Astrocyte (in vitro differentiated cells and primary cell): ENCODE measurements at regions not wholly inside any gene's neighbourhood (a gene's known extent, or its start where the extent isn't known, plus 50 kb on each side); places are given as distances from the start of the nearest gene placed in this dataset.
"Not testable (repeated sequence)": the region's sequence is repeated elsewhere in the genome, so short reads cannot be mapped to it uniquely, and the experiment has no call there.

Source experiments
- CTCF ChIP-seq: IDR thresholded peaks from 2 replicates; pipeline ENCODE4 v1.5.1; 2011; ENCODE audit warnings: low read depth, mild to moderate bottlenecking, inconsistent platforms, low read length, moderate library complexity; ENCODE audit not compliant: insufficient read depth
- EZH2 ChIP-seq: IDR thresholded peaks from 2 replicates; pipeline ENCODE4 v1.6.1; 2012; ENCODE audit warnings: mild to moderate bottlenecking, low read length, inconsistent platforms; ENCODE audit not compliant: insufficient read depth

- TF ChIP-seq CTCF, EZH2: not testable (repeated sequence)
Observed at GRCh38 chr7:112551521-112551920, 70.7 kb downstream of the LSMEM1 start.
